MM.1S (cell line): ENCODE measurements at regions not wholly inside any gene's neighbourhood (a gene's known extent, or its start where the extent isn't known, plus 50 kb on each side); places are given as distances from the start of the nearest gene placed in this dataset.

ENCODE experiments used
- DNase-seq: peaks from one replicate; pipeline ENCODE4 v3.0.0-alpha.2; 2015
- H2AFZ ChIP-seq: fragments of 300-600 bp; sonication (generic); 2 replicates; pipeline ENCODE4 v1.6.0; 2016; ENCODE audit warnings: antibody characterized with exemption, low read length
- H3F3A ChIP-seq: fragments of 300-600 bp; sonication (generic); 2 replicates; pipeline ENCODE4 v1.6.1; 2016; ENCODE audit warnings: mild to moderate bottlenecking, antibody characterized with exemption, low read length, moderate library complexity, mixed read lengths; ENCODE audit not compliant: insufficient read depth
- H3K27ac ChIP-seq: fragments of 300-600 bp; sonication (generic); 2 replicates; pipeline ENCODE4 v1.5.1; 2016; ENCODE audit warnings: mild to moderate bottlenecking, low read length
- H3K27me3 ChIP-seq: fragments of 300-600 bp; sonication (generic); replicated peaks from 2 replicates; pipeline ENCODE4 v1.6.0; 2016; ENCODE audit warnings: low read length; ENCODE audit not compliant: insufficient read depth
- H3K36me3 ChIP-seq: fragments of 300-600 bp; sonication (generic); replicated peaks from 2 replicates; pipeline ENCODE4 v1.6.1; 2016; ENCODE audit warnings: mild to moderate bottlenecking, low read length, mixed read lengths; ENCODE audit not compliant: insufficient read depth
- H3K4me1 ChIP-seq: fragments of 300-600 bp; sonication (generic); 2 replicates; pipeline ENCODE4 v1.6.1; 2016; ENCODE audit warnings: low read length, mixed read lengths
- H3K4me2 ChIP-seq: fragments of 300-600 bp; sonication (generic); 2 replicates; pipeline ENCODE4 v1.6.0; 2016; ENCODE audit warnings: low read depth, low read length
- H3K4me3 ChIP-seq: fragments of 300-600 bp; sonication (generic); 2 replicates; pipeline ENCODE4 v1.5.1; 2016; ENCODE audit warnings: low read length, mixed read lengths
- H3K79me2 ChIP-seq: fragments of 300-600 bp; sonication (generic); 2 replicates; pipeline ENCODE4 v1.6.1; 2016; ENCODE audit warnings: mixed run types, low read length, mixed read lengths
- H3K9ac ChIP-seq: fragments of 300-600 bp; sonication (generic); 2 replicates; pipeline ENCODE4 v1.6.1; 2016; ENCODE audit warnings: low read length, mixed read lengths
- H3K9me2 ChIP-seq: fragments of 300-600 bp; sonication (generic); replicated peaks from 2 replicates; pipeline ENCODE4 v1.6.1; 2016; ENCODE audit warnings: mild to moderate bottlenecking, low read length, mixed read lengths; ENCODE audit not compliant: insufficient read depth
- H3K9me3 ChIP-seq: fragments of 300-600 bp; sonication (generic); replicated peaks from 2 replicates; pipeline ENCODE4 v1.6.1; 2016; ENCODE audit warnings: mild to moderate bottlenecking, low read length, mixed read lengths; ENCODE audit not compliant: insufficient read depth
- H4K20me1 ChIP-seq: fragments of 300-600 bp; sonication (generic); 2 replicates; pipeline ENCODE4 v1.6.1; 2016; ENCODE audit warnings: mild to moderate bottlenecking, low read length, moderate library complexity, mixed read lengths; ENCODE audit not compliant: insufficient read depth
- CTCF ChIP-seq: fragments of 300-600 bp; sonication (generic); IDR thresholded peaks from 2 replicates; pipeline ENCODE4 v1.5.1; 2016; ENCODE audit warnings: antibody characterized with exemption, low read length, mixed read lengths
- EZH2 ChIP-seq: fragments of 300-600 bp; sonication (generic); optimal IDR thresholded peaks from 2 replicates; pipeline ENCODE3; 2017; ENCODE audit warnings: low read depth, mild to moderate bottlenecking, antibody characterized with exemption, low read length, mixed read lengths
- EZH2phosphoT487 ChIP-seq: fragments of 300-600 bp; sonication (generic); IDR thresholded peaks from 2 replicates; pipeline ENCODE4 v1.6.1; 2018; ENCODE audit warnings: antibody characterized with exemption, low read length

- H4K20me1 ChIP-seq, result no peaks in the 10 kb centered on the region
- no peak overlapping the region for H3K9ac ChIP-seq
- no peaks in the 10 kb centered on the region for H3K36me3 ChIP-seq
- H3F3A ChIP-seq, result peaks cover 12% of the 10 kb centered on the region
- H3K9me2 ChIP-seq, result no peaks in the 10 kb centered on the region
- H3K79me2 ChIP-seq, result no peaks in the 10 kb centered on the region
- no peak for DNase-seq
- H3K27ac ChIP-seq, result no peak overlapping the region
- H2AFZ ChIP-seq, result no peak overlapping the region
- no peaks in the 10 kb centered on the region for H3K9me3 ChIP-seq
- no peak overlapping the region for H3K4me3 ChIP-seq
- no peaks in the 10 kb centered on the region for H3K27me3 ChIP-seq
- TF ChIP-seq CTCF (no peak), EZH2 (no peak), EZH2phosphoT487 (no peak)
- peaks cover 17% of the 10 kb centered on the region for H3K4me1 ChIP-seq
- H3K4me2 ChIP-seq, result no peak overlapping the region
Measured at GRCh38 chr12:105723066-105723465, 392.6 kb downstream of the C12orf75 start.

- H3K4me3 ChIP-seq, result no peak overlapping the region
- TF ChIP-seq CTCF (no peak), EZH2phosphoT487 (no peak), EZH2 (no peak)
- peaks cover 17% of the 10 kb centered on the region for H3K4me1 ChIP-seq
Measured at GRCh38 chr12:105723494-105723893, 393.0 kb downstream of the C12orf75 start.

GRCh38 chr12:105724641-105725040, 394.1 kb downstream of the C12orf75 start:
- Histone ChIP-seq H3K9me2 (no peaks in the 10 kb centered on the region), H3K27ac (no peak overlapping the region), H4K20me1 (no peaks in the 10 kb centered on the region), H2AFZ (no peak overlapping the region), H3F3A (peaks cover 12% of the 10 kb centered on the region), H3K36me3 (no peaks in the 10 kb centered on the region), H3K9ac (no peak overlapping the region), H3K4me3 (no peak overlapping the region), H3K79me2 (no peaks in the 10 kb centered on the region), H3K4me2 (no peak overlapping the region), H3K9me3 (no peaks in the 10 kb centered on the region), H3K4me1 (peaks cover 17% of the 10 kb centered on the region), H3K27me3 (no peaks in the 10 kb centered on the region)
- TF ChIP-seq CTCF, result no peak
- TF ChIP-seq EZH2, result no peak
- TF ChIP-seq EZH2phosphoT487, result no peak
- no peak for DNase-seq

More at GRCh38 chr12:105723494-105723893, 393.0 kb downstream of the C12orf75 start:
- Histone ChIP-seq H3K27ac (no peak overlapping the region), H3K9ac (no peak overlapping the region), H3K36me3 (no peaks in the 10 kb centered on the region), H3K4me2 (no peak overlapping the region), H2AFZ (no peak overlapping the region), H4K20me1 (no peaks in the 10 kb centered on the region), H3K27me3 (no peaks in the 10 kb centered on the region), H3K9me3 (no peaks in the 10 kb centered on the region), H3K79me2 (no peaks in the 10 kb centered on the region), H3F3A (peaks cover 12% of the 10 kb centered on the region), H3K9me2 (no peaks in the 10 kb centered on the region)
- DNase-seq, result no peak
